ENCODE measurements at regions not wholly inside any gene's neighbourhood (a gene's known extent, or its start where the extent isn't known, plus 50 kb on each side); places are given as distances from the start of the nearest gene placed in this dataset.

- TF ChIP-seq EZH2 (IDR thresholded peaks at IDR 0.05; ENCODE audit: low read depth, unreplicated experiment): no peak
- TF ChIP-seq POLR2AphosphoS5 (IDR thresholded peaks at IDR 0.05; ENCODE audit: low read depth): no peak
- no peak for TF ChIP-seq CTCF (conservative IDR thresholded peaks at IDR 0.05; ENCODE audit: low read depth in 2 of 2)
- no peak for TF ChIP-seq ETS1 (IDR thresholded peaks at IDR 0.05)
- TF ChIP-seq ZNF331 (CRISPR knock-in tag; IDR thresholded peaks at IDR 0.05; ENCODE audit: low read depth): no peak
- TF ChIP-seq JUNB (IDR thresholded peaks at IDR 0.05; ENCODE audit: unreplicated experiment): no peak
- no peak for TF ChIP-seq NANOG (IDR thresholded peaks at IDR 0.05; ENCODE audit: borderline replicate concordance)
- no peak for TF ChIP-seq EZH2phosphoT487 (IDR thresholded peaks at IDR 0.05; ENCODE audit: unreplicated experiment)
- no peak for TF ChIP-seq REST (IDR thresholded peaks at IDR 0.05; ENCODE audit: unreplicated experiment)
These were observed 118.1 kb downstream of the ARL4A start for GRCh38 chr7:12805518-12805928.

Measured in GM23338 (cell line).